ENCODE measurements at regions not wholly inside any gene's neighbourhood (a gene's known extent, or its start where the extent isn't known, plus 50 kb on each side); places are given as distances from the start of the nearest gene placed in this dataset.

GRCh38 chr12:115660211-115660805, 617.2 kb downstream of the MED13L start:
- H3K9me3 Mint-ChIP-seq = peaks cover 8% of the 10 kb centered on the region
- H3K27ac Mint-ChIP-seq = no peak overlapping the region
- no peaks in the 10 kb centered on the region for H3K36me3 Mint-ChIP-seq (ENCODE audit: low read depth)
- intact Hi-C loops (cut with micrococcal nuclease) = no loop called here
- DNase-seq (ENCODE audit: low spot score) = no peak
- no peaks in the 10 kb centered on the region for H3K4me1 Mint-ChIP-seq (ENCODE audit: low read depth)
- H3K4me3 Mint-ChIP-seq = no peak overlapping the region
- no peaks in the 10 kb centered on the region for H3K27me3 Mint-ChIP-seq (ENCODE audit: insufficient read depth)

- Mint-ChIP-seq H3K9me3 (peaks cover 8% of the 10 kb centered on the region), H3K36me3 (ENCODE audit: low read depth) (no peaks in the 10 kb centered on the region), H3K4me1 (ENCODE audit: low read depth) (no peaks in the 10 kb centered on the region), H3K27me3 (ENCODE audit: insufficient read depth) (no peaks in the 10 kb centered on the region), H3K4me3 (no peak overlapping the region), H3K27ac (no peak overlapping the region)
- intact Hi-C loops (cut with micrococcal nuclease) = no loop called here
- DNase-seq (ENCODE audit: low spot score) = no peak
These were observed 618.1 kb downstream of the MED13L start for GRCh38 chr12:115659422-115659821.

GRCh38 chr12:115657081-115658013, 620.1 kb downstream of the MED13L start:
- H3K4me1 Mint-ChIP-seq (ENCODE audit: low read depth) = no peaks in the 10 kb centered on the region
- no peaks in the 10 kb centered on the region for H3K36me3 Mint-ChIP-seq (ENCODE audit: low read depth)
- H3K9me3 Mint-ChIP-seq = peaks cover 8% of the 10 kb centered on the region
- DNase-seq (ENCODE audit: low spot score) = no peak
- intact Hi-C loops (cut with micrococcal nuclease) = no loop called here
- no peak overlapping the region for H3K27ac Mint-ChIP-seq
- no peaks in the 10 kb centered on the region for H3K27me3 Mint-ChIP-seq (ENCODE audit: insufficient read depth)
- H3K4me3 Mint-ChIP-seq = no peak overlapping the region

- DNase-seq (ENCODE audit: low spot score) = no peak
- Mint-ChIP-seq H3K4me1 (ENCODE audit: low read depth) (no peaks in the 10 kb centered on the region), H3K27ac (no peak overlapping the region), H3K27me3 (ENCODE audit: insufficient read depth) (no peaks in the 10 kb centered on the region), H3K9me3 (peaks cover 13% of the 10 kb centered on the region), H3K4me3 (no peak overlapping the region), H3K36me3 (ENCODE audit: low read depth) (no peaks in the 10 kb centered on the region)
- intact Hi-C loops (cut with micrococcal nuclease) = no loop called here
These were observed 627.5 kb downstream of the MED13L start for GRCh38 chr12:115650026-115650425.

- intact Hi-C loops (cut with micrococcal nuclease) = no loop called here
- H3K9me3 Mint-ChIP-seq = peaks cover 13% of the 10 kb centered on the region
- H3K4me3 Mint-ChIP-seq = no peak overlapping the region
- H3K27me3 Mint-ChIP-seq (ENCODE audit: insufficient read depth) = no peaks in the 10 kb centered on the region
- no peak for DNase-seq (ENCODE audit: low spot score)
- no peaks in the 10 kb centered on the region for H3K4me1 Mint-ChIP-seq (ENCODE audit: low read depth)
- no peak overlapping the region for H3K27ac Mint-ChIP-seq
- no peaks in the 10 kb centered on the region for H3K36me3 Mint-ChIP-seq (ENCODE audit: low read depth)
These were observed 629.0 kb downstream of the MED13L start for GRCh38 chr12:115648463-115648862.

GRCh38 chr12:115646210-115646609, 631.3 kb downstream of the MED13L start:
- H3K36me3 Mint-ChIP-seq (ENCODE audit: low read depth) = no peaks in the 10 kb centered on the region
- no peak for DNase-seq (ENCODE audit: low spot score)
- H3K27me3 Mint-ChIP-seq (ENCODE audit: insufficient read depth) = no peaks in the 10 kb centered on the region
- H3K27ac Mint-ChIP-seq = no peak overlapping the region
- no peaks in the 10 kb centered on the region for H3K4me1 Mint-ChIP-seq (ENCODE audit: low read depth)
- no peak overlapping the region for H3K4me3 Mint-ChIP-seq
- H3K9me3 Mint-ChIP-seq = peaks cover 13% of the 10 kb centered on the region
- intact Hi-C loops (cut with micrococcal nuclease) = no loop called here

GRCh38 chr12:115640929-115641328, 636.6 kb downstream of the MED13L start:
- no peak for DNase-seq (ENCODE audit: low spot score)
- Mint-ChIP-seq H3K4me3 (no peak overlapping the region), H3K27me3 (ENCODE audit: insufficient read depth) (no peaks in the 10 kb centered on the region), H3K27ac (no peak overlapping the region), H3K36me3 (ENCODE audit: low read depth) (no peaks in the 10 kb centered on the region), H3K4me1 (ENCODE audit: low read depth) (no peaks in the 10 kb centered on the region), H3K9me3 (no peaks in the 10 kb centered on the region)
- intact Hi-C loops (cut with micrococcal nuclease) = no loop called here

GRCh38 chr12:115639648-115640012, 637.9 kb downstream of the MED13L start:
- H3K27ac Mint-ChIP-seq = no peak overlapping the region
- intact Hi-C loops (cut with micrococcal nuclease) = no loop called here
- H3K36me3 Mint-ChIP-seq (ENCODE audit: low read depth) = no peaks in the 10 kb centered on the region
- H3K4me1 Mint-ChIP-seq (ENCODE audit: low read depth) = no peaks in the 10 kb centered on the region
- no peaks in the 10 kb centered on the region for H3K27me3 Mint-ChIP-seq (ENCODE audit: insufficient read depth)
- no peaks in the 10 kb centered on the region for H3K9me3 Mint-ChIP-seq
- no peak overlapping the region for H3K4me3 Mint-ChIP-seq
- no peak for DNase-seq (ENCODE audit: low spot score)

- H3K27ac Mint-ChIP-seq = no peak overlapping the region
- H3K4me1 Mint-ChIP-seq (ENCODE audit: low read depth) = no peaks in the 10 kb centered on the region
- DNase-seq (ENCODE audit: low spot score) = no peak
- no peaks in the 10 kb centered on the region for H3K36me3 Mint-ChIP-seq (ENCODE audit: low read depth)
- intact Hi-C loops (cut with micrococcal nuclease) = no loop called here
- no peak overlapping the region for H3K4me3 Mint-ChIP-seq
- no peaks in the 10 kb centered on the region for H3K9me3 Mint-ChIP-seq
- H3K27me3 Mint-ChIP-seq (ENCODE audit: insufficient read depth) = no peaks in the 10 kb centered on the region
These were observed 638.5 kb downstream of the MED13L start for GRCh38 chr12:115638733-115639647.

GRCh38 chr12:115636546-115636945, 640.9 kb downstream of the MED13L start:
- intact Hi-C loops (cut with micrococcal nuclease) = no loop called here
- Mint-ChIP-seq H3K4me3 (no peak overlapping the region), H3K36me3 (ENCODE audit: low read depth) (no peaks in the 10 kb centered on the region), H3K27me3 (ENCODE audit: insufficient read depth) (no peaks in the 10 kb centered on the region), H3K9me3 (no peaks in the 10 kb centered on the region), H3K4me1 (ENCODE audit: low read depth) (no peaks in the 10 kb centered on the region), H3K27ac (no peak overlapping the region)
- DNase-seq (ENCODE audit: low spot score) = no peak

- H3K36me3 Mint-ChIP-seq (ENCODE audit: low read depth) = no peaks in the 10 kb centered on the region
- DNase-seq (ENCODE audit: low spot score) = no peak
- intact Hi-C loops (cut with micrococcal nuclease) = no loop called here
- no peaks in the 10 kb centered on the region for H3K4me1 Mint-ChIP-seq (ENCODE audit: low read depth)
- no peaks in the 10 kb centered on the region for H3K9me3 Mint-ChIP-seq
- H3K27ac Mint-ChIP-seq = no peak overlapping the region
- H3K4me3 Mint-ChIP-seq = no peak overlapping the region
- H3K27me3 Mint-ChIP-seq (ENCODE audit: insufficient read depth) = no peaks in the 10 kb centered on the region
These were observed 645.2 kb downstream of the MED13L start for GRCh38 chr12:115632308-115632707.

- no peak overlapping the region for H3K4me3 Mint-ChIP-seq
- no peaks in the 10 kb centered on the region for H3K27me3 Mint-ChIP-seq (ENCODE audit: insufficient read depth)
- no peaks in the 10 kb centered on the region for H3K4me1 Mint-ChIP-seq (ENCODE audit: low read depth)
- H3K27ac Mint-ChIP-seq = no peak overlapping the region
- DNase-seq (ENCODE audit: low spot score) = no peak
- H3K36me3 Mint-ChIP-seq (ENCODE audit: low read depth) = no peaks in the 10 kb centered on the region
- H3K9me3 Mint-ChIP-seq = no peaks in the 10 kb centered on the region
- intact Hi-C loops (cut with micrococcal nuclease) = no loop called here
These were observed 647.4 kb downstream of the MED13L start for GRCh38 chr12:115630136-115630535.

- Mint-ChIP-seq H3K27ac (no peak overlapping the region), H3K36me3 (ENCODE audit: low read depth) (no peaks in the 10 kb centered on the region), H3K27me3 (ENCODE audit: insufficient read depth) (no peaks in the 10 kb centered on the region), H3K4me3 (no peak overlapping the region), H3K4me1 (ENCODE audit: low read depth) (no peaks in the 10 kb centered on the region), H3K9me3 (no peaks in the 10 kb centered on the region)
- no peak for DNase-seq (ENCODE audit: low spot score)
- intact Hi-C loops (cut with micrococcal nuclease) = no loop called here
These were observed 651.3 kb downstream of the MED13L start for GRCh38 chr12:115626210-115626609.
